Peyer's patch (tissue), 4 donors: ENCODE measurements at regions not wholly inside any gene's neighbourhood (a gene's known extent, or its start where the extent isn't known, plus 50 kb on each side); places are given as distances from the start of the nearest gene placed in this dataset.

ENCODE experiments used
- CTCF ChIP-seq, 6 experiments: fragments of 450-650 bp in 4 of 6; fragments of 200-600 bp in 2 of 6; sonication (generic) in 1 of 6; IDR thresholded peaks; one replicate each; pipeline ENCODE4 v1.5.1; 2017 to 2019; ENCODE audit warnings: antibody characterized with exemption in 6 of 6, mild to moderate bottlenecking in 3 of 6, moderate library complexity in 1 of 6
- POLR2A ChIP-seq, 2 donors: fragments of 450-650 bp; IDR thresholded peaks; one replicate each; pipeline ENCODE4 v1.5.1; 2017; ENCODE audit warnings: antibody characterized with exemption in 2 of 2, mild to moderate bottlenecking in 2 of 2, moderate library complexity in 2 of 2

- no peak for TF ChIP-seq CTCF (IDR thresholded peaks at IDR 0.05)
- TF ChIP-seq POLR2A (IDR thresholded peaks at IDR 0.05): no peak
Observed at GRCh38 chr9:103586721-103587120, 507.4 kb upstream of the SMC2 start.
